ENCODE measurements at regions not wholly inside any gene's neighbourhood (a gene's known extent, or its start where the extent isn't known, plus 50 kb on each side); places are given as distances from the start of the nearest gene placed in this dataset.

DNA sequence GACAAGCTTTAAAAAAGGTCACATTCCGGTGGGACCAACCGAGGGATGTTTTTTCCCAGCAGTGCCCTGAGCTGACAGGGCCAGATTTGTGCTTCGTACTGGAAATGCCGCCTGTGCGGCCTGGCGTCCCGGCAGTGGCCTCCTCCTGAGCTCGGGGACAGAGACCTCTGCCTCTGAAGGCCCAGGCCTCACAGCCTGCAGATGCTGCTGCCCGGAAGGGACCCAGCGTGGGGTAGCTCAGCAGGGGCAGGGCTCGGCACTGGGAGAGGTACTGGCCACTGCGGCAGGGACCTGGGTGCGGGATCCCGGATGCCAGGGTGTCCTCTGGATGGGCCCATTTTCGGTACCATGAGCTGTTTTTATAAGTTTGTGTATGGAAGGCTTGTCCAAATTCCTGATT is 52.4 kb upstream of the CFAP46 start:
- intact Hi-C loops (cut with micrococcal nuclease) = no loop called here
- CTCF ChIA-PET = no interaction called here

More for the DNA sequence above, 52.4 kb upstream of the CFAP46 start:
- Histone ChIP-seq H3K4me3 (replicated peaks in 1 of 3; ENCODE audit: insufficient read depth in 1 of 3, low read depth in 1 of 3, low read length in 3 of 3) (no peak overlapping the region), H3K36me3 (ENCODE audit: control insufficient read depth in 2 of 2, extremely low read depth in 1 of 2, insufficient read depth in 2 of 2, low read length in 2 of 2) (no peaks in the 10 kb centered on the region), H3K4me1 (ENCODE audit: control insufficient read depth, extremely low read depth, insufficient read depth, low read length) (no peaks in the 10 kb centered on the region), H3K9me3 (replicated peaks; ENCODE audit: control insufficient read depth, insufficient read depth, low read length) (no peaks in the 10 kb centered on the region), H3K4me2 (ENCODE audit: insufficient read depth, low read length) (no peak overlapping the region), H3K27ac (ENCODE audit: insufficient read depth, low read depth, low read length) (no peak overlapping the region), H3K9me1 (replicated peaks; ENCODE audit: control insufficient read depth, extremely low read depth, insufficient read depth, low read length) (no peaks in the 10 kb centered on the region), H3K27me3 (ENCODE audit: control insufficient read depth in 2 of 2, insufficient read depth in 2 of 2, low read length in 2 of 2) (no peaks in the 10 kb centered on the region), H2AFZ (ENCODE audit: low read depth, low read length) (no peak overlapping the region), H3K9ac (replicated peaks; ENCODE audit: extremely low read depth, insufficient read depth, low read length) (no peak overlapping the region), H3K79me2 (ENCODE audit: control insufficient read depth, insufficient read depth, low read length) (no peaks in the 10 kb centered on the region), H4K20me1 (replicated peaks; ENCODE audit: control insufficient read depth, extremely low read depth, insufficient read depth, low read length) (no peaks in the 10 kb centered on the region)
- TF ChIP-seq POLR2AphosphoS5 (IDR thresholded peaks at IDR 0.05; ENCODE audit: insufficient read depth, low read depth, low read length) (no peak), MYC (IDR thresholded peaks at IDR 0.05; ENCODE audit: low read depth, low read length) (no peak), EZH2 (IDR thresholded peaks at IDR 0.05; ENCODE audit: borderline replicate concordance, low read depth, low read length, severe bottlenecking) (no peak), FOS (IDR thresholded peaks at IDR 0.05; ENCODE audit: borderline replicate concordance, insufficient read depth, low read length) (no peak), GATA2 (IDR thresholded peaks at IDR 0.05; ENCODE audit: insufficient read depth, insufficient read length, low read depth, low read length) (no peak), POLR2A (IDR thresholded peaks at IDR 0.05; ENCODE audit: low read depth, low read length) (no peak), JUN (IDR thresholded peaks at IDR 0.05; ENCODE audit: borderline replicate concordance, insufficient read depth, insufficient read length, low read depth) (no peak)
- TF ChIP-seq, protein P1, sequence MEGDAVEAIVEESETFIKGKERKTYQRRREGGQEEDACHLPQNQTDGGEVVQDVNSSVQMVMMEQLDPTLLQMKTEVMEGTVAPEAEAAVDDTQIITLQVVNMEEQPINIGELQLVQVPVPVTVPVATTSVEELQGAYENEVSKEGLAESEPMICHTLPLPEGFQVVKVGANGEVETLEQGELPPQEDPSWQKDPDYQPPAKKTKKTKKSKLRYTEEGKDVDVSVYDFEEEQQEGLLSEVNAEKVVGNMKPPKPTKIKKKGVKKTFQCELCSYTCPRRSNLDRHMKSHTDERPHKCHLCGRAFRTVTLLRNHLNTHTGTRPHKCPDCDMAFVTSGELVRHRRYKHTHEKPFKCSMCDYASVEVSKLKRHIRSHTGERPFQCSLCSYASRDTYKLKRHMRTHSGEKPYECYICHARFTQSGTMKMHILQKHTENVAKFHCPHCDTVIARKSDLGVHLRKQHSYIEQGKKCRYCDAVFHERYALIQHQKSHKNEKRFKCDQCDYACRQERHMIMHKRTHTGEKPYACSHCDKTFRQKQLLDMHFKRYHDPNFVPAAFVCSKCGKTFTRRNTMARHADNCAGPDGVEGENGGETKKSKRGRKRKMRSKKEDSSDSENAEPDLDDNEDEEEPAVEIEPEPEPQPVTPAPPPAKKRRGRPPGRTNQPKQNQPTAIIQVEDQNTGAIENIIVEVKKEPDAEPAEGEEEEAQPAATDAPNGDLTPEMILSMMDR (IDR thresholded peaks at IDR 0.05; ENCODE audit: extremely low read depth in 1 of 2, insufficient read depth in 1 of 2, low read depth in 1 of 2, low read length in 2 of 2) = no peak
- TF ChIP-seq, protein P2, sequence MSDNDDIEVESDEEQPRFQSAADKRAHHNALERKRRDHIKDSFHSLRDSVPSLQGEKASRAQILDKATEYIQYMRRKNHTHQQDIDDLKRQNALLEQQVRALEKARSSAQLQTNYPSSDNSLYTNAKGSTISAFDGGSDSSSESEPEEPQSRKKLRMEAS (IDR thresholded peaks at IDR 0.05; ENCODE audit: insufficient read depth, insufficient read length) = no peak
- POLR2A ChIA-PET = no interaction called here
- DNase-seq (ENCODE audit: low read depth, low spot score) (no peak), FAIRE-seq (no peak)
- no TSS peak for BruUV-seq (replicated peaks)
- dilution Hi-C loops (cut with MboI; ENCODE audit: extremely low pct_ligation_motif_present, low sequenced_read_pairs) = no loop called here

Data from endothelial cell of umbilical vein (primary cell).